A673 (cell line): ENCODE measurements at regions not wholly inside any gene's neighbourhood (a gene's known extent, or its start where the extent isn't known, plus 50 kb on each side); places are given as distances from the start of the nearest gene placed in this dataset.

Source experiments
- BruUV-seq: library from RNA; stranded (reverse); fragments of 400-500 nt; replicated peaks from 2 replicates; lab custom pipeline; 2021; lab: Mats Ljungman, UMichigan
- CTCF ChIA-PET: fragments of 300-600 bp; sonication (Branson Sonifier 250); formaldehyde crosslinking; loops from one replicate; lab custom pipeline; 2022; ENCODE audit warnings: antibody characterized with exemption; lab: Charles Lee
- POLR2A ChIA-PET: fragments of 300-600 bp; sonication (Branson Sonifier 250); formaldehyde crosslinking; loops from one replicate; lab custom pipeline; 2022; ENCODE audit warnings: antibody characterized with exemption; ENCODE audit not compliant: low non-redundant PET; lab: Charles Lee
- DNase-seq: peaks from one replicate; pipeline ENCODE4 v3.0.0-alpha.2; 2015; ENCODE audit warnings: low spot score
- H3K27ac ChIP-seq: fragments of 200-600 bp; sonication (generic); 2 replicates; pipeline ENCODE4 v1.5.1; 2016; ENCODE audit warnings: mixed run types, low read depth, mild to moderate bottlenecking, mixed read lengths, antibody characterized with exemption, low read length; ENCODE audit not compliant: poor library complexity, severe bottlenecking
- H3K27me3 ChIP-seq: fragments of 200-600 bp; sonication (generic); replicated peaks from 2 replicates; pipeline ENCODE4 v1.6.1; 2017; ENCODE audit warnings: mixed run types, low read depth, mild to moderate bottlenecking, mixed read lengths, antibody characterized with exemption, low read length; ENCODE audit not compliant: insufficient read depth, poor library complexity
- H3K36me3 ChIP-seq: fragments of 200-600 bp; sonication (generic); 2 replicates; pipeline ENCODE4 v1.6.1; 2016; ENCODE audit warnings: mixed run types, mild to moderate bottlenecking, mixed read lengths, antibody characterized with exemption, low read length; ENCODE audit not compliant: insufficient read depth, poor library complexity, severe bottlenecking
- H3K4me1 ChIP-seq: fragments of 200-600 bp; sonication (generic); 2 replicates; pipeline ENCODE4 v1.6.1; 2017; ENCODE audit warnings: mixed run types, mild to moderate bottlenecking, mixed read lengths, antibody characterized with exemption, low read length; ENCODE audit not compliant: insufficient read depth, poor library complexity, severe bottlenecking
- H3K4me3 ChIP-seq: fragments of 200-600 bp; sonication (generic); 2 replicates; pipeline ENCODE4 v1.5.1; 2016; ENCODE audit warnings: low read depth, mixed run types, mild to moderate bottlenecking, mixed read lengths, low read length; ENCODE audit not compliant: poor library complexity, severe bottlenecking
- H3K9me3 ChIP-seq: fragments of 200-600 bp; sonication (generic); 2 replicates; pipeline ENCODE4 v1.6.1; 2016; ENCODE audit warnings: mixed run types, low read depth, mild to moderate bottlenecking, mixed read lengths, antibody characterized with exemption, low read length; ENCODE audit not compliant: poor library complexity, severe bottlenecking
- EZH2 ChIP-seq: fragments of 200-600 bp; sonication (generic); IDR thresholded peaks from 2 replicates; pipeline ENCODE4 v1.6.1; 2017; ENCODE audit warnings: borderline replicate concordance, low read depth, mild to moderate bottlenecking, mixed read lengths, antibody characterized with exemption, low read length; ENCODE audit not compliant: poor library complexity, severe bottlenecking
- intact Hi-C: fragments of 100-400 bp; cut with micrococcal nuclease; formaldehyde crosslinking; loops from one replicate; pipeline ENCODE4 v1.10.0; 2022; ENCODE audit not compliant: unreplicated experiment
- TF ChIP-seq, protein P1 (sequence below): fragments of 300-800, 200-600 bp; sonication (generic); conservative IDR thresholded peaks from 2 replicates; pipeline ENCODE4 v1.5.1; 2017; ENCODE audit warnings: low read depth, mild to moderate bottlenecking, antibody characterized with exemption, low read length, moderate library complexity, mixed read lengths

DNA sequence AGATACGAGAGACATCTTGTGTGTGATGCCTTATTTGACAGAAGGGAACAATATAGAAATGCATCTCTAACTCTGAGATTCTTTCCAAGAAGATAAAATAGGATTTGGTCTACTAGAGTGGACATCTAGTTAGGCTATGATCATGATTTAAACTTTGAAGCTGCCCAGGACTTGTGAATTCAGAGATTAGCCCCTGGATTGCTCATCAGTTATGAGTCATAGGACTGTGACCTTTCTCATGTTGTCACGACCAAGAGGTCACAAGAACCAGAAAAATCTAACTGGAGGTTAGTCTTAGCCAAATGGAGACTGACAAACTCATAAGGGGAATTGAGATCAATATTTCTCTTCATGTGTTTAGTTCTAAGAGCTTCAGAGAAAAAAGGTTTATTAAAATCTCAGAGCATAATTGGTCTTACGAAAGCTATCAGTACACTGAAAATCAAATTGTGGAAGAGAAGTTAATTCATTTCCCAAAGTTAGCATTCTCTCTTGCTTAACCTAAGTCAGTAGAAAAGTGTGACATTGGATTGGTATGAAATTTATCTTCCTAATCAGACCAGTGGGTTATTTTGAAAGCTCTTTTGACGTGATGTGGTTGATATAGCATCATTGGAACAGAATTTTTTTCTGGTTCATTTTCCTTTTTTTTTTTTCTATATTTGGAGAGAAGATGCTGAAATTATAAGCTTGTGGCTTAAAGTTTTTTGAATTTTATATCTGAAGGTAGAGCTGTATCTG, 245.7 kb downstream of the RNF144B start:
- BruUV-seq: no TSS peak
- Histone ChIP-seq H3K27me3 (no peaks in the 10 kb centered on the region), H3K36me3 (no peaks in the 10 kb centered on the region), H3K9me3 (no peaks in the 10 kb centered on the region), H3K4me3 (no peak overlapping the region), H3K27ac (no peak overlapping the region), H3K4me1 (peaks cover 15% of the 10 kb centered on the region)
- no peak for DNase-seq
- TF ChIP-seq, protein P1, sequence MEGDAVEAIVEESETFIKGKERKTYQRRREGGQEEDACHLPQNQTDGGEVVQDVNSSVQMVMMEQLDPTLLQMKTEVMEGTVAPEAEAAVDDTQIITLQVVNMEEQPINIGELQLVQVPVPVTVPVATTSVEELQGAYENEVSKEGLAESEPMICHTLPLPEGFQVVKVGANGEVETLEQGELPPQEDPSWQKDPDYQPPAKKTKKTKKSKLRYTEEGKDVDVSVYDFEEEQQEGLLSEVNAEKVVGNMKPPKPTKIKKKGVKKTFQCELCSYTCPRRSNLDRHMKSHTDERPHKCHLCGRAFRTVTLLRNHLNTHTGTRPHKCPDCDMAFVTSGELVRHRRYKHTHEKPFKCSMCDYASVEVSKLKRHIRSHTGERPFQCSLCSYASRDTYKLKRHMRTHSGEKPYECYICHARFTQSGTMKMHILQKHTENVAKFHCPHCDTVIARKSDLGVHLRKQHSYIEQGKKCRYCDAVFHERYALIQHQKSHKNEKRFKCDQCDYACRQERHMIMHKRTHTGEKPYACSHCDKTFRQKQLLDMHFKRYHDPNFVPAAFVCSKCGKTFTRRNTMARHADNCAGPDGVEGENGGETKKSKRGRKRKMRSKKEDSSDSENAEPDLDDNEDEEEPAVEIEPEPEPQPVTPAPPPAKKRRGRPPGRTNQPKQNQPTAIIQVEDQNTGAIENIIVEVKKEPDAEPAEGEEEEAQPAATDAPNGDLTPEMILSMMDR: no peak
- no peak for TF ChIP-seq EZH2
- POLR2A ChIA-PET: no interaction called here
- intact Hi-C loops: no loop called here
- CTCF ChIA-PET: no interaction called here

DNA sequence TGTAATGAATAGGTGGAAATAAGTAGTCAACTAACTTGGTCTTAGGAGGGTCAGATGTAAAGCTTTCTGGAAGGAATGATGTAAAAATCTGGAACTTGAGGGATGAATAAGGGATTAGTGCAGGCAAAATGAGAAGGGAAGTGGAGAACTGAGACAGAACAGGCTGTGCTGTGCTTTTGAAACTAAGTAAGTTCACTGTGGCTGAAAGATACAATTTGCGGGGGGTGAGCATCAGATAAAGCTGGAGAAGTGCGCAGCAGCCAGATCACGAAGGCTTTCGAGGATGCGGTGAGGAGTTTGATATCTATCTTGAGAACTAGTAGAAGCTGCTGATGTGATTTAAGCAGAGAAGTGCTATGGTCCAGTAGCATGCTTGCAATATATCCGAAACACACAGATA, 247.8 kb downstream of the RNF144B start:
- BruUV-seq: no TSS peak
- H3K9me3 ChIP-seq: no peaks in the 10 kb centered on the region
- TF ChIP-seq, protein P1: no peak
- no peak for TF ChIP-seq EZH2
- intact Hi-C loops: no loop called here
- no peaks in the 10 kb centered on the region for H3K27me3 ChIP-seq
- no peak for DNase-seq
- no peak overlapping the region for H3K4me3 ChIP-seq
- ChIA-PET POLR2A (no interaction called here), CTCF (no interaction called here)
- H3K4me1 ChIP-seq: peaks cover 1% of the 10 kb centered on the region
- H3K36me3 ChIP-seq: no peaks in the 10 kb centered on the region
- H3K27ac ChIP-seq: no peak overlapping the region

DNA sequence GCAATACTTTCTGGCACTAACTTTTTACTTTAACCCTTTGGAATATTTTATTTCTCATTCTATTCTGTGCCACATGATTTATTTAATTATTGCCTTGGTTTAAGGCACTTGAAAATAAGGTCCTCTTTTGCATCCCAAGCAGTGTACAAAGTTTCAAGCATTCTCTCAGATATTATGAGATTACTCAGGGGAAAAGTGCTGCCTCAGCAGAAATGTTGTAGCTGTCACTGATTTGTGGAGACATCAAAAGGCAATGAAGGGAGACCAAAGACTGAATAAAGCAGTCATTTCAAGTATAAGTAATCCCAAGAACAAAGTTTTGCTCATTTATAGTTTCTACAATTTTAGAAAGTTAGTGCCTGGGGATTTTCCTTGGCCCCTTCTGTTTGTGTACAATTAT, 253.0 kb downstream of the RNF144B start:
- peak; percentile 45 for DNase-seq
- ChIA-PET CTCF (no interaction called here), POLR2A (no interaction called here)
- Histone ChIP-seq H3K4me3 (no peak overlapping the region), H3K27ac (no peak overlapping the region), H3K4me1 (peaks cover 4% of the 10 kb centered on the region), H3K36me3 (no peaks in the 10 kb centered on the region), H3K27me3 (no peaks in the 10 kb centered on the region), H3K9me3 (no peaks in the 10 kb centered on the region)
- no TSS peak for BruUV-seq
- TF ChIP-seq, protein P1: no peak
- TF ChIP-seq EZH2: no peak
- intact Hi-C loops: no loop called here
